HG02588 (cell line): ENCODE measurements at regions not wholly inside any gene's neighbourhood (a gene's known extent, or its start where the extent isn't known, plus 50 kb on each side); places are given as distances from the start of the nearest gene placed in this dataset.

Experiments used
- ATAC-seq: cut with Tn5 transposase; IDR thresholded peaks from one replicate; pipeline ENCODE4 v1.9.1; 2021; ENCODE audit warnings: mild to moderate bottlenecking, moderate library complexity; ENCODE audit not compliant: unreplicated experiment

GRCh38 chr12:107271523-107271922 lies 178.2 kb upstream of the CRY1 start:
- ATAC-seq = no peak

- no peak for ATAC-seq
Observed at GRCh38 chr12:107275530-107275929, 182.2 kb upstream of the CRY1 start.

GRCh38 chr12:107277855-107278254 lies 184.5 kb upstream of the CRY1 start:
- no peak for ATAC-seq

GRCh38 chr12:107282628-107283027 lies 189.3 kb upstream of the CRY1 start:
- ATAC-seq = no peak

GRCh38 chr12:107283652-107284051 lies 190.3 kb upstream of the CRY1 start:
- no peak for ATAC-seq

GRCh38 chr12:107284692-107285091 lies 191.3 kb upstream of the CRY1 start:
- no peak for ATAC-seq

GRCh38 chr12:107287436-107288413 lies 194.4 kb upstream of the CRY1 start:
- ATAC-seq = no peak

- ATAC-seq = no peak
Observed at GRCh38 chr12:107288414-107289127, 195.2 kb upstream of the CRY1 start.

GRCh38 chr12:107291018-107291417 lies 197.7 kb upstream of the CRY1 start:
- no peak for ATAC-seq

- no peak for ATAC-seq
Observed at GRCh38 chr12:107296681-107297089, 203.3 kb upstream of the CRY1 start.

GRCh38 chr12:107302649-107303341 lies 209.4 kb upstream of the CRY1 start:
- no peak for ATAC-seq

GRCh38 chr12:107304588-107305532 lies 211.5 kb upstream of the CRY1 start:
- ATAC-seq = no peak

- ATAC-seq = no peak
Observed at GRCh38 chr12:107306141-107306659, 212.9 kb upstream of the CRY1 start.

GRCh38 chr12:107308310-107308709 lies 215.0 kb upstream of the CRY1 start:
- ATAC-seq = no peak

- no peak for ATAC-seq
Observed at GRCh38 chr12:107309020-107309419, 215.7 kb upstream of the CRY1 start.

GRCh38 chr12:107310621-107311020 lies 217.3 kb upstream of the CRY1 start:
- no peak for ATAC-seq

GRCh38 chr12:107311682-107312081 lies 218.3 kb upstream of the CRY1 start:
- ATAC-seq = no peak

GRCh38 chr12:107317751-107318555 lies 224.6 kb upstream of the CRY1 start:
- no peak for ATAC-seq

GRCh38 chr12:107318556-107318805 lies 225.1 kb upstream of the CRY1 start:
- no peak for ATAC-seq
